Keratinocyte (primary cell): ENCODE measurements at regions not wholly inside any gene's neighbourhood (a gene's known extent, or its start where the extent isn't known, plus 50 kb on each side); places are given as distances from the start of the nearest gene placed in this dataset.

ENCODE experiments used
- DNase-seq: peaks from one replicate; pipeline ENCODE4 v3.0.0-alpha.2; 2011; ENCODE audit warnings: low read depth, missing footprints, low spot score
- FAIRE-seq: peaks from 2 replicates; lab custom pipeline; 2011; peaks lifted over from hg19 to GRCh38; lab: Jason Lieb, UNC
- H2AFZ ChIP-seq: 2 replicates; pipeline ENCODE4 v1.6.0; 2012; ENCODE audit warnings: low read length, control low read depth, inconsistent platforms; ENCODE audit not compliant: control insufficient read depth
- H3K27ac ChIP-seq: 2 replicates; pipeline ENCODE4 v1.5.1; 2011; ENCODE audit warnings: low read length; ENCODE audit not compliant: control insufficient read depth, insufficient read depth
- H3K27me3 ChIP-seq: 3 replicates; pipeline ENCODE4 v1.6.0; 2011; ENCODE audit warnings: low read length; ENCODE audit not compliant: control insufficient read depth, insufficient read depth; ENCODE audit errors: extremely low read depth
- H3K36me3 ChIP-seq, 2 experiments: 2 replicates in 1 of 2; 3 replicates in 1 of 2; pipeline ENCODE4 v1.5.1; 2011; ENCODE audit warnings: low read length in 2 of 2, mild to moderate bottlenecking in 1 of 2; ENCODE audit not compliant: control insufficient read depth in 2 of 2, insufficient read depth in 2 of 2; ENCODE audit errors: extremely low read depth in 1 of 2
- H3K4me1 ChIP-seq: 3 replicates; pipeline ENCODE4 v1.5.1; 2011; ENCODE audit warnings: low read length; ENCODE audit not compliant: control insufficient read depth, insufficient read depth; ENCODE audit errors: extremely low read depth
- H3K4me2 ChIP-seq: 3 replicates; pipeline ENCODE4 v1.6.0; 2011; ENCODE audit warnings: low read depth, low read length; ENCODE audit not compliant: control insufficient read depth, insufficient read depth; ENCODE audit errors: extremely low read depth
- H3K4me3 ChIP-seq, 3 experiments: fragments of 200-600 bp in 1 of 3; sonication (generic) in 1 of 3; 2 replicates in 2 of 3; 3 replicates in 1 of 3; pipeline ENCODE4 v1.5.1; 2011 to 2016; ENCODE audit warnings: low read length in 3 of 3, mild to moderate bottlenecking in 3 of 3, control low read depth in 2 of 3, inconsistent platforms in 1 of 3, low read depth in 1 of 3, mixed read lengths in 1 of 3, mixed run types in 1 of 3, moderate library complexity in 1 of 3; ENCODE audit not compliant: control insufficient read depth in 2 of 3, insufficient read depth in 2 of 3; ENCODE audit errors: extremely low read depth in 1 of 3
- H3K79me2 ChIP-seq: 2 replicates; pipeline ENCODE4 v1.6.0; 2012; ENCODE audit warnings: low read length; ENCODE audit not compliant: control insufficient read depth, insufficient read depth
- H3K9ac ChIP-seq: 3 replicates; pipeline ENCODE4 v1.6.0; 2011; ENCODE audit warnings: low read length; ENCODE audit not compliant: control insufficient read depth, insufficient read depth; ENCODE audit errors: extremely low read depth
- H3K9me1 ChIP-seq: 3 replicates; pipeline ENCODE4 v1.6.0; 2011; ENCODE audit warnings: low read length; ENCODE audit not compliant: control insufficient read depth, insufficient read depth; ENCODE audit errors: extremely low read depth
- H3K9me3 ChIP-seq: 2 replicates; pipeline ENCODE4 v1.5.1; 2012; ENCODE audit warnings: low read depth, low read length; ENCODE audit not compliant: control insufficient read depth
- H4K20me1 ChIP-seq: 3 replicates; pipeline ENCODE4 v1.6.0; 2011; ENCODE audit warnings: low read length; ENCODE audit not compliant: control insufficient read depth, insufficient read depth; ENCODE audit errors: extremely low read depth
- CTCF ChIP-seq, 3 experiments: IDR thresholded peaks in 1 of 3; conservative IDR thresholded peaks in 1 of 3; optimal IDR thresholded peaks in 1 of 3; 2 replicates in 2 of 3; 3 replicates in 1 of 3; pipeline versions ENCODE3 to v1.5.1; 2011; ENCODE audit warnings: low read length in 3 of 3, mild to moderate bottlenecking in 3 of 3, moderate library complexity in 2 of 3, control low read depth in 1 of 3, inconsistent platforms in 1 of 3; ENCODE audit not compliant: insufficient read depth in 2 of 3; ENCODE audit errors: extremely low read depth in 1 of 3
- EZH2 ChIP-seq: IDR thresholded peaks from one replicate; pipeline ENCODE4 v1.6.1; 2012; ENCODE audit warnings: inconsistent platforms, mild to moderate bottlenecking, low read length, moderate library complexity
- dilution Hi-C: fragments of 300-500 bp; cut with MboI; formaldehyde crosslinking; loops from one replicate; pipeline ENCODE4 v1.7.0; 2020; ENCODE audit warnings: low sequenced_read_pairs; ENCODE audit not compliant: extremely low pct_ligation_motif_present

GRCh38 chr2:4551691-4552474, 848.5 kb downstream of the DCDC2C start:
- dilution Hi-C loops, result no loop called here
- no peak overlapping the region for H3K9ac ChIP-seq
- no peaks in the 10 kb centered on the region for H3K36me3 ChIP-seq
- H3K4me3 ChIP-seq, result no peak overlapping the region
- H3K27ac ChIP-seq, result no peak overlapping the region
- DNase-seq (no peak), FAIRE-seq (no peak)
- no peaks in the 10 kb centered on the region for H4K20me1 ChIP-seq
- TF ChIP-seq EZH2 (no peak), CTCF (optimal IDR thresholded peaks at IDR 0.05 in 1 of 3, IDR thresholded peaks at IDR 0.05 in 1 of 3, conservative IDR thresholded peaks at IDR 0.05 in 1 of 3; ENCODE audit: extremely low read depth in 1 of 3, insufficient read depth in 2 of 3, low read length in 3 of 3) (no peak)
- no peak overlapping the region for H3K4me2 ChIP-seq
- no peaks in the 10 kb centered on the region for H3K27me3 ChIP-seq
- no peaks in the 10 kb centered on the region for H3K9me1 ChIP-seq
- H3K79me2 ChIP-seq, result no peaks in the 10 kb centered on the region
- no peaks in the 10 kb centered on the region for H3K9me3 ChIP-seq
- no peak overlapping the region for H2AFZ ChIP-seq
- no peaks in the 10 kb centered on the region for H3K4me1 ChIP-seq

- Histone ChIP-seq H2AFZ (no peak overlapping the region), H3K4me2 (no peak overlapping the region), H3K4me3 (no peak overlapping the region), H3K9ac (no peak overlapping the region), H3K4me1 (no peaks in the 10 kb centered on the region), H3K9me1 (no peaks in the 10 kb centered on the region), H3K36me3 (no peaks in the 10 kb centered on the region), H4K20me1 (no peaks in the 10 kb centered on the region), H3K79me2 (no peaks in the 10 kb centered on the region), H3K27ac (no peak overlapping the region), H3K27me3 (no peaks in the 10 kb centered on the region), H3K9me3 (no peaks in the 10 kb centered on the region)
- dilution Hi-C loops, result no loop called here
- no peak for FAIRE-seq
- TF ChIP-seq CTCF (optimal IDR thresholded peaks at IDR 0.05 in 1 of 3, IDR thresholded peaks at IDR 0.05 in 1 of 3, conservative IDR thresholded peaks at IDR 0.05 in 1 of 3; ENCODE audit: extremely low read depth in 1 of 3, insufficient read depth in 2 of 3, low read length in 3 of 3) (no peak), EZH2 (no peak)
- no peak for DNase-seq
These were observed 849.9 kb downstream of the DCDC2C start for GRCh38 chr2:4553241-4553640.
